Prostate gland (tissue), 2 donors: ENCODE measurements at regions not wholly inside any gene's neighbourhood (a gene's known extent, or its start where the extent isn't known, plus 50 kb on each side); places are given as distances from the start of the nearest gene placed in this dataset.

Experiments
- DNase-seq: peaks from one replicate; pipeline ENCODE4 v3.0.0-alpha.2; 2019; ENCODE audit warnings: low spot score
- H3K27ac ChIP-seq, 2 donors: fragments of 200-600 bp; sonication (generic); 2 replicates each; pipeline ENCODE4 v1.5.1; 2017 to 2019
- H3K27me3 ChIP-seq: fragments of 200-600 bp; sonication (generic); replicated peaks from 2 replicates; pipeline ENCODE4 v1.5.1; 2019; ENCODE audit not compliant: insufficient read depth
- H3K36me3 ChIP-seq, 2 donors: fragments of 200-600 bp; sonication (generic); 1 replicate in 1 of 2; 2 replicates in 1 of 2; pipeline versions ENCODE4 v1.5.1 to v1.8.1; 2017 to 2019
- H3K4me1 ChIP-seq: fragments of 200-600 bp; sonication (generic); replicated peaks from 2 replicates; pipeline ENCODE4 v1.5.1; 2019
- H3K4me3 ChIP-seq, 2 donors: fragments of 200-600 bp; sonication (generic); 2 replicates each; pipeline ENCODE4 v1.5.1; 2017 to 2019
- H3K9me3 ChIP-seq: fragments of 200-600 bp; sonication (generic); 2 replicates; pipeline ENCODE4 v1.5.1; 2017
- POLR2A ChIP-seq: fragments of 450-650 bp; IDR thresholded peaks from one replicate; pipeline ENCODE4 v1.6.1; 2016; ENCODE audit warnings: antibody characterized with exemption, mild to moderate bottlenecking
- POLR2AphosphoS5 ChIP-seq: sonication (generic); formaldehyde crosslinking; IDR thresholded peaks from one replicate; pipeline ENCODE4 v1.6.1; 2017; ENCODE audit warnings: antibody characterized with exemption
- WGBS: methylation state at CpG from one replicate; pipeline ENCODE4 v1.1.5; 2018; 5-methylcytosine and 5-hydroxymethylcytosine counted together
- intact Hi-C: fragments of 100-400 bp; cut with DNase I; formaldehyde crosslinking; loops from one replicate; pipeline ENCODE4 v1.14.2; 2022
- TF ChIP-seq, protein P1 (sequence below), 4 experiments: fragments of 200-600 bp in 2 of 4; fragments of 450-650 bp in 2 of 4; sonication (generic) in 2 of 4; IDR thresholded peaks; 1 replicate in 3 of 4; 2 replicates in 1 of 4; pipeline ENCODE4 v1.5.1; 2016 to 2019; ENCODE audit warnings: antibody characterized with exemption in 4 of 4, mild to moderate bottlenecking in 2 of 4, moderate library complexity in 2 of 4

DNA sequence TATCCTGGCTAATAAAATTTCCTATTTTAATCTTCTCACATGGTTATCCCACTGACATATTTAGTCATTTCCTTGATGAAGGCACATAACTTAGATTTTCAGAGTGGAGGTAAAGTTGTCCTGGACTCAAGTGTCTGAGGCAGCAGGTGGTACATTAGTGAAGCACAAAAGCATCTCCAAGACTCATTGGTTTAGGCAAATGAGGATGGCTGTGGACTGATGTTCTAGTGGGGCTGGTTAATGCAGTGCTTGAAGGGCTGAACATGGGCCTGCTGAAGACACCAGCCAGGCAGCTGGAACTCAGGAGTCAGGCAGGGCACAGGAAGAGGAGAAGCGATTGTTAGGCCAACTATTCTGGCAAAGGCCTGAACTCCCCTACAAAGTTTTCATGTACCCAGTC, 76.3 kb upstream of the SESN3 start:
- TF ChIP-seq POLR2A (no peak), POLR2AphosphoS5 (no peak)
- TF ChIP-seq, protein P1, sequence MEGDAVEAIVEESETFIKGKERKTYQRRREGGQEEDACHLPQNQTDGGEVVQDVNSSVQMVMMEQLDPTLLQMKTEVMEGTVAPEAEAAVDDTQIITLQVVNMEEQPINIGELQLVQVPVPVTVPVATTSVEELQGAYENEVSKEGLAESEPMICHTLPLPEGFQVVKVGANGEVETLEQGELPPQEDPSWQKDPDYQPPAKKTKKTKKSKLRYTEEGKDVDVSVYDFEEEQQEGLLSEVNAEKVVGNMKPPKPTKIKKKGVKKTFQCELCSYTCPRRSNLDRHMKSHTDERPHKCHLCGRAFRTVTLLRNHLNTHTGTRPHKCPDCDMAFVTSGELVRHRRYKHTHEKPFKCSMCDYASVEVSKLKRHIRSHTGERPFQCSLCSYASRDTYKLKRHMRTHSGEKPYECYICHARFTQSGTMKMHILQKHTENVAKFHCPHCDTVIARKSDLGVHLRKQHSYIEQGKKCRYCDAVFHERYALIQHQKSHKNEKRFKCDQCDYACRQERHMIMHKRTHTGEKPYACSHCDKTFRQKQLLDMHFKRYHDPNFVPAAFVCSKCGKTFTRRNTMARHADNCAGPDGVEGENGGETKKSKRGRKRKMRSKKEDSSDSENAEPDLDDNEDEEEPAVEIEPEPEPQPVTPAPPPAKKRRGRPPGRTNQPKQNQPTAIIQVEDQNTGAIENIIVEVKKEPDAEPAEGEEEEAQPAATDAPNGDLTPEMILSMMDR (IDR thresholded peaks at IDR 0.05), result no peak
- intact Hi-C loops, result no loop called here
- WGBS, result 95% methylated on average over 1 of the region's 1 CpG

GRCh38 chr11:95306801-95307200, 75.8 kb upstream of the SESN3 start:
- Histone ChIP-seq H3K27ac (no peak overlapping the region), H3K27me3 (no peaks in the 10 kb centered on the region), H3K4me3 (no peak overlapping the region), H3K9me3 (no peaks in the 10 kb centered on the region), H3K4me1 (no peaks in the 10 kb centered on the region), H3K36me3 (no peaks in the 10 kb centered on the region)
- intact Hi-C loops, result no loop called here
- TF ChIP-seq POLR2A (no peak), POLR2AphosphoS5 (no peak)
- TF ChIP-seq, protein P1 (IDR thresholded peaks at IDR 0.05), result no peak
- WGBS, result 84% methylated on average over 1 of the region's 1 CpG
- DNase-seq, result no peak

More for the DNA sequence above, 76.3 kb upstream of the SESN3 start:
- H3K27me3 ChIP-seq, result no peaks in the 10 kb centered on the region
- H3K9me3 ChIP-seq, result no peaks in the 10 kb centered on the region
- H3K4me1 ChIP-seq, result no peaks in the 10 kb centered on the region
- H3K27ac ChIP-seq, result no peak overlapping the region
- no peak overlapping the region for H3K4me3 ChIP-seq
- no peaks in the 10 kb centered on the region for H3K36me3 ChIP-seq
- DNase-seq, result no peak

DNA sequence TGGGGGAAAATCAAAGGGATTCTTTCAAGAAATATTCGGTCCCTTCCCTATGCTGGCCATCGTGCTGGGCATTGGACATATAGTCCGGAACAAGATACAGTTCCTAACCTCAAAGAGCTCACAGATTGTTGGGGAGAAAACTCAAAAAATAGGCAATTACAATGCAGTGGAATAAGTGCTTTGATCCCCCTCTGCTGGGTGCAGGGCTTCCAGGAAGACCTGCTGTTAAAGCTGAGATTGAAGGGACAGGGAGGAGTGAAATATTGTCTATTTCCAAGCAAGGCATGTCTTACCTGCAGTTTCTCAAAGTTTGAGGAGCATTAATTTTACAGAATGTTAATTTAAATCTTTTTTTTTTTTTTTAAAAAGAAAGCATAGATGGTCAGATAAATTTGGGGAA, 75.1 kb upstream of the SESN3 start:
- no peak overlapping the region for H3K4me3 ChIP-seq
- H3K4me1 ChIP-seq, result no peaks in the 10 kb centered on the region
- no peaks in the 10 kb centered on the region for H3K36me3 ChIP-seq
- TF ChIP-seq, protein P1 (IDR thresholded peaks at IDR 0.05), result no peak
- TF ChIP-seq POLR2AphosphoS5 (no peak), POLR2A (no peak)
- no peaks in the 10 kb centered on the region for H3K9me3 ChIP-seq
- no peak for DNase-seq
- no peaks in the 10 kb centered on the region for H3K27me3 ChIP-seq
- intact Hi-C loops, result no loop called here
- no peak overlapping the region for H3K27ac ChIP-seq
- 65% methylated on average over 3 of the region's 3 CpGs for WGBS

DNA sequence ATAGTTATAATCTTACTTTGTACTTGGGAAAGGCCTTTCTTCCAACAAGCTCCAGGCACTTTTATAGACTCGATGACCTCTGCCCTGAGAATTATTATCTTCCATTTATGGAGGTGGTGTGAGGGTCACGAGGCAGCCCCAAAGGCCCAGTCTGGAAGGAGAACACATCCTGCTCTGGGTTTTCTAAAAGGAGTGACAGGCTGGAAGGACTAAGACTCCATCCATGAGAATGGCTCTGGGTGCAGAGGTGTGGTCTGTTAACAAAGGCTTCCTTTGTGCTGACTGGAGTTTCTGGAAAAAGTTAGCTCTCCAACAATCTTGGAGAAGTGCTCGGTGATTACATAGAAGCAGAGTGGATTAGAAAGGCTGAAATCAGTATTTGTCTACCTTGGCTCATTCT, 74.7 kb upstream of the SESN3 start:
- DNase-seq, result no peak
- Histone ChIP-seq H3K36me3 (no peaks in the 10 kb centered on the region), H3K4me3 (no peak overlapping the region), H3K27ac (no peak overlapping the region), H3K9me3 (no peaks in the 10 kb centered on the region), H3K4me1 (no peaks in the 10 kb centered on the region), H3K27me3 (no peaks in the 10 kb centered on the region)
- TF ChIP-seq, protein P1 (IDR thresholded peaks at IDR 0.05), result no peak
- no peak for TF ChIP-seq POLR2AphosphoS5
- TF ChIP-seq POLR2A, result no peak
- 57% methylated on average over 3 of the region's 3 CpGs for WGBS
- intact Hi-C loops, result no loop called here

DNA sequence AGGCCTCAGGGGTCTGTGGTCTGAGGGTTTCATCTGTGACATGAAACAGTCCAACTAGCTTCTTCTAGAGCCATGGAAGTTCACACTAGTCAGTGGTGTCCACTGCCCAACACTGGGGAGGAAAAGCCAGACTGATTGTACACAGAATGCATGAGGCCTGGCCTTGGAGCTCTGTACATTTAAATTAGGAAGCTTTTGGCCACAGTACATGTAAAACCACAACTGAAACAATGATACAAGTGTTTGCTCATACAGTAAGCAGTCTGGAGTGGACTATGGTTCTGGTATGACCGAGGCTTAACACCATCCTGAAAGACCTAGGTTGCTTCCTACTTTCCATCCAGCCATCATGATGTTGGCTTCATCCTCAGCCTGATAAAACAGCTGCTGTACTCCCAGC, 73.8 kb upstream of the SESN3 start:
- WGBS, result 100% methylated on average over 1 of the region's 1 CpG
- H3K9me3 ChIP-seq, result no peaks in the 10 kb centered on the region
- H3K4me3 ChIP-seq, result no peak overlapping the region
- intact Hi-C loops, result no loop called here
- H3K27ac ChIP-seq, result no peak overlapping the region
- TF ChIP-seq, protein P1 (IDR thresholded peaks at IDR 0.05), result no peak
- no peak for TF ChIP-seq POLR2A
- no peak for TF ChIP-seq POLR2AphosphoS5
- H3K36me3 ChIP-seq, result no peaks in the 10 kb centered on the region
- DNase-seq, result no peak
- H3K4me1 ChIP-seq, result no peaks in the 10 kb centered on the region
- no peaks in the 10 kb centered on the region for H3K27me3 ChIP-seq
